Vagina (tissue), 2 donors: ENCODE measurements at regions not wholly inside any gene's neighbourhood (a gene's known extent, or its start where the extent isn't known, plus 50 kb on each side); places are given as distances from the start of the nearest gene placed in this dataset.

Source experiments
- DNase-seq, 2 donors: peaks; one replicate each; pipeline ENCODE4 v3.0.0-alpha.2; 2017; ENCODE audit errors: extremely low spot score in 2 of 2
- H3K27ac ChIP-seq: fragments of 200-600 bp; sonication (generic); one replicate; pipeline ENCODE4 v1.5.1; 2019
- H3K27me3 ChIP-seq: fragments of 200-600 bp; sonication (generic); one replicate; pipeline ENCODE4 v1.5.1; 2019
- H3K36me3 ChIP-seq, 2 donors: fragments of 200-600 bp; sonication (generic); one replicate each; pipeline ENCODE4 v1.5.1; 2017 to 2019
- H3K4me1 ChIP-seq: fragments of 200-600 bp; sonication (generic); one replicate; pipeline ENCODE4 v1.5.1; 2019
- H3K4me3 ChIP-seq, 2 donors: fragments of 200-600 bp; sonication (generic); 1 replicate in 1 of 2; 2 replicates in 1 of 2; pipeline ENCODE4 v1.5.1; 2016 to 2019
- H3K9me3 ChIP-seq: fragments of 200-600 bp; sonication (generic); one replicate; pipeline ENCODE4 v1.5.1; 2019
- CTCF ChIP-seq, 3 experiments: fragments of 450-650 bp in 2 of 3; fragments of 200-600 bp in 1 of 3; sonication (generic) in 1 of 3; IDR thresholded peaks; one replicate each; pipeline ENCODE4 v1.5.1; 2017 to 2019; ENCODE audit warnings: antibody characterized with exemption in 3 of 3, mild to moderate bottlenecking in 2 of 3, moderate library complexity in 2 of 3
- POLR2A ChIP-seq, 2 donors: fragments of 450-650 bp; IDR thresholded peaks; one replicate each; pipeline ENCODE4 v1.6.1; 2017; ENCODE audit warnings: antibody characterized with exemption in 2 of 2, mild to moderate bottlenecking in 2 of 2, moderate library complexity in 2 of 2
- POLR2AphosphoS5 ChIP-seq, 2 donors: sonication (generic); formaldehyde crosslinking; IDR thresholded peaks; one replicate each; pipeline ENCODE4 v1.9.0; 2017; ENCODE audit warnings: antibody characterized with exemption in 2 of 2, mild to moderate bottlenecking in 2 of 2, low read depth in 1 of 2; ENCODE audit not compliant: insufficient read depth in 1 of 2
- intact Hi-C: fragments of 100-400 bp; cut with DNase I; formaldehyde crosslinking; loops from one replicate; pipeline ENCODE4 v1.15.1; 2023

GRCh38 chr1:184911103-184911745 lies 63.1 kb downstream of the NIBAN1 start:
- Histone ChIP-seq H3K4me1 (peaks cover 17% of the 10 kb centered on the region), H3K27ac (no peak overlapping the region)
- intact Hi-C loops = no loop called here

GRCh38 chr1:184910691-184911091 lies 63.6 kb downstream of the NIBAN1 start:
- no peak overlapping the region for H3K27ac ChIP-seq
- intact Hi-C loops = no loop called here
- no peaks in the 10 kb centered on the region for H3K9me3 ChIP-seq
- H3K4me3 ChIP-seq = no peak overlapping the region
- no peaks in the 10 kb centered on the region for H3K27me3 ChIP-seq
- H3K36me3 ChIP-seq = no peaks in the 10 kb centered on the region
- no peak for DNase-seq
- TF ChIP-seq POLR2A (IDR thresholded peaks at IDR 0.05) (no peak), POLR2AphosphoS5 (IDR thresholded peaks at IDR 0.05; ENCODE audit: insufficient read depth in 1 of 2, low read depth in 1 of 2) (peak in 1 of 2 donors; percentile 33)
- H3K4me1 ChIP-seq = peaks cover 14% of the 10 kb centered on the region

More at GRCh38 chr1:184911103-184911745, 63.1 kb downstream of the NIBAN1 start:
- DNase-seq = no peak
- no peak for TF ChIP-seq CTCF (IDR thresholded peaks at IDR 0.05)
- TF ChIP-seq POLR2A (IDR thresholded peaks at IDR 0.05) = no peak
- no peak for TF ChIP-seq POLR2AphosphoS5 (IDR thresholded peaks at IDR 0.05; ENCODE audit: insufficient read depth in 1 of 2, low read depth in 1 of 2)
- Histone ChIP-seq H3K4me3 (no peak overlapping the region), H3K36me3 (no peaks in the 10 kb centered on the region), H3K9me3 (no peaks in the 10 kb centered on the region), H3K27me3 (no peaks in the 10 kb centered on the region)

- H3K36me3 ChIP-seq = no peaks in the 10 kb centered on the region
- H3K27ac ChIP-seq = no peak overlapping the region
- no peaks in the 10 kb centered on the region for H3K27me3 ChIP-seq
- no peak for TF ChIP-seq CTCF (IDR thresholded peaks at IDR 0.05)
- TF ChIP-seq POLR2A (IDR thresholded peaks at IDR 0.05) = no peak
- no peak for TF ChIP-seq POLR2AphosphoS5 (IDR thresholded peaks at IDR 0.05; ENCODE audit: insufficient read depth in 1 of 2, low read depth in 1 of 2)
- H3K9me3 ChIP-seq = no peaks in the 10 kb centered on the region
- intact Hi-C loops = no loop called here
- no peak overlapping the region for H3K4me3 ChIP-seq
- peaks cover 10% of the 10 kb centered on the region for H3K4me1 ChIP-seq
- no peak for DNase-seq
Observed at GRCh38 chr1:184910005-184910404, 64.3 kb downstream of the NIBAN1 start.

- intact Hi-C loops = no loop called here
- TF ChIP-seq CTCF (IDR thresholded peaks at IDR 0.05) = no peak
- TF ChIP-seq POLR2A (IDR thresholded peaks at IDR 0.05) = no peak
- no peak for TF ChIP-seq POLR2AphosphoS5 (IDR thresholded peaks at IDR 0.05; ENCODE audit: insufficient read depth in 1 of 2, low read depth in 1 of 2)
- Histone ChIP-seq H3K27me3 (no peaks in the 10 kb centered on the region), H3K36me3 (no peaks in the 10 kb centered on the region), H3K9me3 (no peaks in the 10 kb centered on the region), H3K4me3 (no peak overlapping the region), H3K27ac (no peak overlapping the region), H3K4me1 (peaks cover 16% of the 10 kb centered on the region)
- DNase-seq = no peak
Observed at GRCh38 chr1:184909019-184909418, 65.3 kb downstream of the NIBAN1 start.

GRCh38 chr1:184908506-184908905 lies 65.8 kb downstream of the NIBAN1 start:
- no peak for TF ChIP-seq POLR2AphosphoS5 (IDR thresholded peaks at IDR 0.05; ENCODE audit: insufficient read depth in 1 of 2, low read depth in 1 of 2)
- TF ChIP-seq CTCF (IDR thresholded peaks at IDR 0.05) = no peak
- TF ChIP-seq POLR2A (IDR thresholded peaks at IDR 0.05) = no peak
- no peaks in the 10 kb centered on the region for H3K27me3 ChIP-seq
- peaks cover 17% of the 10 kb centered on the region for H3K4me1 ChIP-seq
- no peak for DNase-seq
- no peak overlapping the region for H3K27ac ChIP-seq
- no peaks in the 10 kb centered on the region for H3K9me3 ChIP-seq
- intact Hi-C loops = no loop called here
- H3K36me3 ChIP-seq = no peaks in the 10 kb centered on the region
- no peak overlapping the region for H3K4me3 ChIP-seq
